NCI-H2196 treated with DMSO at 0.1 percent for 48 hours (cell line): ENCODE measurements at regions not wholly inside any gene's neighbourhood (a gene's known extent, or its start where the extent isn't known, plus 50 kb on each side); places are given as distances from the start of the nearest gene placed in this dataset.

Experiments
- DNase-seq: peaks from one replicate; lab custom pipeline; 2025; ENCODE audit not compliant: unreplicated experiment; lab: John Stamatoyannopoulos, UW

- no peak for DNase-seq
These were observed 1061.7 kb upstream of the TENM4 start for GRCh38 chr11:80502511-80502910.

GRCh38 chr11:80495116-80495515, 1054.3 kb upstream of the TENM4 start:
- no peak for DNase-seq

- no peak for DNase-seq
These were observed 1047.1 kb upstream of the TENM4 start for GRCh38 chr11:80487952-80488351.

- no peak for DNase-seq
These were observed 1045.8 kb upstream of the TENM4 start for GRCh38 chr11:80486678-80487077.

GRCh38 chr11:80477178-80477577, 1036.3 kb upstream of the TENM4 start:
- DNase-seq: no peak

GRCh38 chr11:80473562-80473961, 1032.7 kb upstream of the TENM4 start:
- no peak for DNase-seq

GRCh38 chr11:80469871-80470270, 1029.0 kb upstream of the TENM4 start:
- DNase-seq: no peak

GRCh38 chr11:80466570-80466969, 1025.7 kb upstream of the TENM4 start:
- DNase-seq: no peak

- no peak for DNase-seq
These were observed 1021.4 kb upstream of the TENM4 start for GRCh38 chr11:80462211-80462610.

- DNase-seq: no peak
These were observed 1017.5 kb upstream of the TENM4 start for GRCh38 chr11:80458376-80458775.

- no peak for DNase-seq
These were observed 1017.0 kb upstream of the TENM4 start for GRCh38 chr11:80457823-80458222.

GRCh38 chr11:80455818-80456217, 1015.0 kb upstream of the TENM4 start:
- no peak for DNase-seq

- no peak for DNase-seq
These were observed 1010.3 kb upstream of the TENM4 start for GRCh38 chr11:80451105-80451504.

GRCh38 chr11:80448709-80449108, 1007.9 kb upstream of the TENM4 start:
- no peak for DNase-seq

- DNase-seq: no peak
These were observed 1002.3 kb upstream of the TENM4 start for GRCh38 chr11:80443177-80443576.

- no peak for DNase-seq
These were observed 1001.0 kb upstream of the TENM4 start for GRCh38 chr11:80441821-80442220.

GRCh38 chr11:80440835-80441234, 1000.0 kb upstream of the TENM4 start:
- DNase-seq: no peak

- DNase-seq: no peak
These were observed 995.7 kb upstream of the TENM4 start for GRCh38 chr11:80436547-80436946.

GRCh38 chr11:80435345-80435744, 994.5 kb upstream of the TENM4 start:
- DNase-seq: no peak

- no peak for DNase-seq
These were observed 991.2 kb upstream of the TENM4 start for GRCh38 chr11:80432057-80432456.

- DNase-seq: no peak
These were observed 983.3 kb upstream of the TENM4 start for GRCh38 chr11:80424012-80424695.

GRCh38 chr11:80420374-80420773, 979.5 kb upstream of the TENM4 start:
- no peak for DNase-seq

GRCh38 chr11:80417681-80418080, 976.9 kb upstream of the TENM4 start:
- no peak for DNase-seq
